SK-N-SH (cell line): ENCODE measurements at regions not wholly inside any gene's neighbourhood (a gene's known extent, or its start where the extent isn't known, plus 50 kb on each side); places are given as distances from the start of the nearest gene placed in this dataset.
"Not testable (repeated sequence)": the region's sequence is repeated elsewhere in the genome, so short reads cannot be mapped to it uniquely, and the experiment has no call there.

Experiments
- EP300 ChIP-seq, 2 experiments: IDR thresholded peaks; 2 replicates each; pipeline versions ENCODE4 v1.4.0 to v1.6.1; 2012; ENCODE audit warnings: borderline replicate concordance in 1 of 2, low read depth in 1 of 2, low read length in 1 of 2
- FOXM1 ChIP-seq: IDR thresholded peaks from 2 replicates; pipeline ENCODE4 v1.4.0; 2012; ENCODE audit warnings: low read depth, mild to moderate bottlenecking
- JUND ChIP-seq: IDR thresholded peaks from 2 replicates; pipeline ENCODE4 v1.4.0; 2012
- MXI1 ChIP-seq: IDR thresholded peaks from 2 replicates; pipeline ENCODE4 v1.6.1; 2012; ENCODE audit warnings: mild to moderate bottlenecking, low read depth, low read length, improper control_type of control experiment
- POLR2AphosphoS5 ChIP-seq: IDR thresholded peaks from 2 replicates; pipeline ENCODE4 v1.6.1; 2012; ENCODE audit warnings: low read depth, low read length
- RCOR1 ChIP-seq: fragments of 150-350 bp; IDR thresholded peaks from 2 replicates; pipeline ENCODE4 v1.6.1; 2017; ENCODE audit warnings: antibody characterized with exemption, low read length
- RFX5 ChIP-seq: IDR thresholded peaks from 2 replicates; pipeline ENCODE4 v1.6.1; 2012; ENCODE audit warnings: mild to moderate bottlenecking, improper control_type of control experiment, low read length
- SMC3 ChIP-seq: IDR thresholded peaks from 2 replicates; pipeline ENCODE4 v1.6.1; 2012; ENCODE audit warnings: low read depth, low read length, improper control_type of control experiment
- YY1 ChIP-seq: IDR thresholded peaks from 2 replicates; pipeline ENCODE4 v1.4.0; 2012; ENCODE audit warnings: low read depth, mild to moderate bottlenecking
- TF ChIP-seq, protein P1 (sequence below): fragments of 200-600 bp; sonication (generic); IDR thresholded peaks from 2 replicates; pipeline ENCODE4 v1.6.1; 2017; ENCODE audit warnings: antibody characterized with exemption, mild to moderate bottlenecking, moderate library complexity
- TF ChIP-seq, protein P2 (sequence below): IDR thresholded peaks from 2 replicates; pipeline ENCODE4; 2012
- TF ChIP-seq, protein P3 (sequence below): IDR thresholded peaks from 2 replicates; pipeline ENCODE4 v1.6.1; 2012; ENCODE audit warnings: mild to moderate bottlenecking, low read depth, low read length, moderate library complexity
- TF ChIP-seq, protein P4 (sequence below): IDR thresholded peaks from 2 replicates; pipeline ENCODE4 v1.4.0; 2012; ENCODE audit warnings: low read depth
- TF ChIP-seq, protein P5 (sequence below): fragments of 150-350 bp; IDR thresholded peaks from 2 replicates; pipeline ENCODE4 v1.6.1; 2017; ENCODE audit warnings: antibody characterized with exemption, low read length, low read depth, borderline replicate concordance

DNA sequence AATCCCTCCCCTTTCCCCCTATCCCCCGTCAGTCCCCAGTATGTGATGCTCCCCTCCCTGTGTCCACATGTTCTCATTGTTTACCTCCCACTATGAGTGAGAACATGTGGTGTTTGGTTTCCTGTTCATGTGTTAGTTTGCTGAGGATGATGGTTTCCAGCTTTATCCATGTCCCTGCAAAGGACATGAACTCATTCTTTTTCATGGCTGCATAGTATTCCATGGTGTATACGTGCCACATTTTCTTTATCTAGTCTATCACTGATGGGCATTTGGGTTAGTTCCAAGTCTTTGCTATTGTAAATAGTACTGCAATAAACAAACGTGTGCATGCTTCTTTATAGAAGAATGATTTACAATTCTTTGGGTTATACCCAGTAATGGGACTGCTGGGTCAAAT, 165.6 kb upstream of the TENM4 start:
- TF ChIP-seq, protein P1, sequence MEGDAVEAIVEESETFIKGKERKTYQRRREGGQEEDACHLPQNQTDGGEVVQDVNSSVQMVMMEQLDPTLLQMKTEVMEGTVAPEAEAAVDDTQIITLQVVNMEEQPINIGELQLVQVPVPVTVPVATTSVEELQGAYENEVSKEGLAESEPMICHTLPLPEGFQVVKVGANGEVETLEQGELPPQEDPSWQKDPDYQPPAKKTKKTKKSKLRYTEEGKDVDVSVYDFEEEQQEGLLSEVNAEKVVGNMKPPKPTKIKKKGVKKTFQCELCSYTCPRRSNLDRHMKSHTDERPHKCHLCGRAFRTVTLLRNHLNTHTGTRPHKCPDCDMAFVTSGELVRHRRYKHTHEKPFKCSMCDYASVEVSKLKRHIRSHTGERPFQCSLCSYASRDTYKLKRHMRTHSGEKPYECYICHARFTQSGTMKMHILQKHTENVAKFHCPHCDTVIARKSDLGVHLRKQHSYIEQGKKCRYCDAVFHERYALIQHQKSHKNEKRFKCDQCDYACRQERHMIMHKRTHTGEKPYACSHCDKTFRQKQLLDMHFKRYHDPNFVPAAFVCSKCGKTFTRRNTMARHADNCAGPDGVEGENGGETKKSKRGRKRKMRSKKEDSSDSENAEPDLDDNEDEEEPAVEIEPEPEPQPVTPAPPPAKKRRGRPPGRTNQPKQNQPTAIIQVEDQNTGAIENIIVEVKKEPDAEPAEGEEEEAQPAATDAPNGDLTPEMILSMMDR, result not testable (repeated sequence)
- TF ChIP-seq, protein P2, sequence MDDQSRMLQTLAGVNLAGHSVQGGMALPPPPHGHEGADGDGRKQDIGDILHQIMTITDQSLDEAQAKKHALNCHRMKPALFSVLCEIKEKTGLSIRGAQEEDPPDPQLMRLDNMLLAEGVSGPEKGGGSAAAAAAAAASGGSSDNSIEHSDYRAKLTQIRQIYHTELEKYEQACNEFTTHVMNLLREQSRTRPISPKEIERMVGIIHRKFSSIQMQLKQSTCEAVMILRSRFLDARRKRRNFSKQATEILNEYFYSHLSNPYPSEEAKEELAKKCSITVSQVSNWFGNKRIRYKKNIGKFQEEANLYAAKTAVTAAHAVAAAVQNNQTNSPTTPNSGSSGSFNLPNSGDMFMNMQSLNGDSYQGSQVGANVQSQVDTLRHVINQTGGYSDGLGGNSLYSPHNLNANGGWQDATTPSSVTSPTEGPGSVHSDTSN, result not testable (repeated sequence)
- not testable (repeated sequence) for TF ChIP-seq RFX5; YY1; EP300 (IDR thresholded peaks at IDR 0.05; ENCODE audit: borderline replicate concordance in 1 of 2, low read depth in 1 of 2, low read length in 1 of 2); SMC3; FOXM1; POLR2AphosphoS5; RCOR1; MXI1; JUND
- TF ChIP-seq, protein P3, sequence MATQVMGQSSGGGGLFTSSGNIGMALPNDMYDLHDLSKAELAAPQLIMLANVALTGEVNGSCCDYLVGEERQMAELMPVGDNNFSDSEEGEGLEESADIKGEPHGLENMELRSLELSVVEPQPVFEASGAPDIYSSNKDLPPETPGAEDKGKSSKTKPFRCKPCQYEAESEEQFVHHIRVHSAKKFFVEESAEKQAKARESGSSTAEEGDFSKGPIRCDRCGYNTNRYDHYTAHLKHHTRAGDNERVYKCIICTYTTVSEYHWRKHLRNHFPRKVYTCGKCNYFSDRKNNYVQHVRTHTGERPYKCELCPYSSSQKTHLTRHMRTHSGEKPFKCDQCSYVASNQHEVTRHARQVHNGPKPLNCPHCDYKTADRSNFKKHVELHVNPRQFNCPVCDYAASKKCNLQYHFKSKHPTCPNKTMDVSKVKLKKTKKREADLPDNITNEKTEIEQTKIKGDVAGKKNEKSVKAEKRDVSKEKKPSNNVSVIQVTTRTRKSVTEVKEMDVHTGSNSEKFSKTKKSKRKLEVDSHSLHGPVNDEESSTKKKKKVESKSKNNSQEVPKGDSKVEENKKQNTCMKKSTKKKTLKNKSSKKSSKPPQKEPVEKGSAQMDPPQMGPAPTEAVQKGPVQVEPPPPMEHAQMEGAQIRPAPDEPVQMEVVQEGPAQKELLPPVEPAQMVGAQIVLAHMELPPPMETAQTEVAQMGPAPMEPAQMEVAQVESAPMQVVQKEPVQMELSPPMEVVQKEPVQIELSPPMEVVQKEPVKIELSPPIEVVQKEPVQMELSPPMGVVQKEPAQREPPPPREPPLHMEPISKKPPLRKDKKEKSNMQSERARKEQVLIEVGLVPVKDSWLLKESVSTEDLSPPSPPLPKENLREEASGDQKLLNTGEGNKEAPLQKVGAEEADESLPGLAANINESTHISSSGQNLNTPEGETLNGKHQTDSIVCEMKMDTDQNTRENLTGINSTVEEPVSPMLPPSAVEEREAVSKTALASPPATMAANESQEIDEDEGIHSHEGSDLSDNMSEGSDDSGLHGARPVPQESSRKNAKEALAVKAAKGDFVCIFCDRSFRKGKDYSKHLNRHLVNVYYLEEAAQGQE, result not testable (repeated sequence)
- TF ChIP-seq, protein P4, sequence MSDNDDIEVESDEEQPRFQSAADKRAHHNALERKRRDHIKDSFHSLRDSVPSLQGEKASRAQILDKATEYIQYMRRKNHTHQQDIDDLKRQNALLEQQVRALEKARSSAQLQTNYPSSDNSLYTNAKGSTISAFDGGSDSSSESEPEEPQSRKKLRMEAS, result not testable (repeated sequence)
- TF ChIP-seq, protein P5, sequence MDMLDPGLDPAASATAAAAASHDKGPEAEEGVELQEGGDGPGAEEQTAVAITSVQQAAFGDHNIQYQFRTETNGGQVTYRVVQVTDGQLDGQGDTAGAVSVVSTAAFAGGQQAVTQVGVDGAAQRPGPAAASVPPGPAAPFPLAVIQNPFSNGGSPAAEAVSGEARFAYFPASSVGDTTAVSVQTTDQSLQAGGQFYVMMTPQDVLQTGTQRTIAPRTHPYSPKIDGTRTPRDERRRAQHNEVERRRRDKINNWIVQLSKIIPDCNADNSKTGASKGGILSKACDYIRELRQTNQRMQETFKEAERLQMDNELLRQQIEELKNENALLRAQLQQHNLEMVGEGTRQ, result not testable (repeated sequence)
